A673 (cell line): ENCODE measurements at regions not wholly inside any gene's neighbourhood (a gene's known extent, or its start where the extent isn't known, plus 50 kb on each side); places are given as distances from the start of the nearest gene placed in this dataset.

Source experiments
- CTCF ChIP-seq: fragments of 300-800, 200-600 bp; sonication (generic); conservative IDR thresholded peaks from 2 replicates; pipeline ENCODE4 v1.5.1; 2017; ENCODE audit warnings: low read depth, mild to moderate bottlenecking, antibody characterized with exemption, low read length, moderate library complexity, mixed read lengths
- EZH2 ChIP-seq: fragments of 200-600 bp; sonication (generic); IDR thresholded peaks from 2 replicates; pipeline ENCODE4 v1.6.1; 2017; ENCODE audit warnings: borderline replicate concordance, low read depth, mild to moderate bottlenecking, mixed read lengths, antibody characterized with exemption, low read length; ENCODE audit not compliant: poor library complexity, severe bottlenecking

GRCh38 chr3:54038391-54038790 is 84.0 kb upstream of the CACNA2D3 start:
- no peak for TF ChIP-seq CTCF
- no peak for TF ChIP-seq EZH2
